Activated CD4-positive, CD25-positive, alpha-beta regulatory T cell treated with anti-CD3 and anti-CD28 coated beads, Interleukin-2, amount 50 U/mL, for 24 hours (primary cell): ENCODE measurements at regions not wholly inside any gene's neighbourhood (a gene's known extent, or its start where the extent isn't known, plus 50 kb on each side); places are given as distances from the start of the nearest gene placed in this dataset.

Experiments
- ATAC-seq, 2 donors: fragments of 150-1000 bp; cut with Tn5 transposase; one replicate each; pipeline ENCODE4 v1.10.0; 2021; ENCODE audit warnings: mild to moderate bottlenecking in 1 of 2, moderate library complexity in 1 of 2

- ATAC-seq, result no peak
These were observed 113.8 kb downstream of the PLEKHG1 start for GRCh38 chr6:150713487-150713886.

- ATAC-seq, result no peak
These were observed 114.2 kb downstream of the PLEKHG1 start for GRCh38 chr6:150713931-150714330.

- no peak for ATAC-seq
These were observed 115.4 kb downstream of the PLEKHG1 start for GRCh38 chr6:150715133-150715532.

GRCh38 chr6:150717419-150717818 is 117.7 kb downstream of the PLEKHG1 start:
- no peak for ATAC-seq

GRCh38 chr6:150719099-150719766 is 119.5 kb downstream of the PLEKHG1 start:
- ATAC-seq, result no peak

- ATAC-seq, result no peak
These were observed 120.1 kb downstream of the PLEKHG1 start for GRCh38 chr6:150719831-150720230.

- peak; percentile 56 to 62 for ATAC-seq
These were observed 121.1 kb downstream of the PLEKHG1 start for GRCh38 chr6:150720774-150721233.

- no peak for ATAC-seq
These were observed 122.0 kb downstream of the PLEKHG1 start for GRCh38 chr6:150721418-150722266.

GRCh38 chr6:150722614-150723344 is 123.1 kb downstream of the PLEKHG1 start:
- ATAC-seq, result no peak

GRCh38 chr6:150723345-150723658 is 123.6 kb downstream of the PLEKHG1 start:
- no peak for ATAC-seq

GRCh38 chr6:150723857-150724256 is 124.2 kb downstream of the PLEKHG1 start:
- ATAC-seq, result no peak

GRCh38 chr6:150725795-150726194 is 126.1 kb downstream of the PLEKHG1 start:
- no peak for ATAC-seq

- no peak for ATAC-seq
These were observed 129.6 kb downstream of the PLEKHG1 start for GRCh38 chr6:150729188-150729748.

- ATAC-seq, result no peak
These were observed 131.2 kb downstream of the PLEKHG1 start for GRCh38 chr6:150730801-150731457.

GRCh38 chr6:150732765-150733539 is 132.6 kb upstream of the MTHFD1L start:
- no peak for ATAC-seq

GRCh38 chr6:150733726-150734125 is 131.8 kb upstream of the MTHFD1L start:
- ATAC-seq, result no peak

GRCh38 chr6:150734235-150734634 is 131.3 kb upstream of the MTHFD1L start:
- ATAC-seq, result no peak

- ATAC-seq, result no peak
These were observed 130.1 kb upstream of the MTHFD1L start for GRCh38 chr6:150735341-150735851.

GRCh38 chr6:150738092-150738629 is 127.3 kb upstream of the MTHFD1L start:
- no peak for ATAC-seq

- no peak for ATAC-seq
These were observed 125.7 kb upstream of the MTHFD1L start for GRCh38 chr6:150739711-150740349.

GRCh38 chr6:150740453-150740852 is 125.0 kb upstream of the MTHFD1L start:
- no peak for ATAC-seq
